DMS53 (cell line): ENCODE measurements at regions not wholly inside any gene's neighbourhood (a gene's known extent, or its start where the extent isn't known, plus 50 kb on each side); places are given as distances from the start of the nearest gene placed in this dataset.
A peak's percentile ranks its signal among the peaks of the same experiment; 100 is the strongest.

Experiments
- DNase-seq: peaks from one replicate; lab custom pipeline; 2025; lab: John Stamatoyannopoulos, UW

DNA sequence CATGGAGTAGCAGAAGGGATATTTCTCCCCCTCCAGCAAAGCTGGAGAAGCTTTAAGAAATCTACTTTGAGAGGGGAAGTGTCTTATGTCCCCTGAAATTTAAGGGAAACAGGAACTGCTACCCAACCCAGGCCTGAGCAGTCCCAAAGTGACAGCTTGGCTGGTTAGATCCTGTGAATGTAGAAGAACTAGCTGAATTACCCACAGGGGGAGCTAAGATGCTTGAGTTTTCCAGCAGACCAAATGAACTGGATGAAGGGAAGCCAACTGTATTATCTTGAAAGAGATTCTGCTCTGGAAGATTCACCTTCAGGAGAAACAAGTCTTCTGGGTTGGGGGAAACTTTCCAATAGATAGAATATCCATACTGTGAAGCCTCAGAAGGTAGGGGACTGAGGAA, 303.3 kb upstream of the MMS22L start:
- peak; percentile 30 for DNase-seq

- no peak for DNase-seq
Observed at GRCh38 chr6:97591955-97592354, 308.9 kb upstream of the MMS22L start.

GRCh38 chr6:97594844-97595243, 311.8 kb upstream of the MMS22L start:
- DNase-seq, result no peak

DNA sequence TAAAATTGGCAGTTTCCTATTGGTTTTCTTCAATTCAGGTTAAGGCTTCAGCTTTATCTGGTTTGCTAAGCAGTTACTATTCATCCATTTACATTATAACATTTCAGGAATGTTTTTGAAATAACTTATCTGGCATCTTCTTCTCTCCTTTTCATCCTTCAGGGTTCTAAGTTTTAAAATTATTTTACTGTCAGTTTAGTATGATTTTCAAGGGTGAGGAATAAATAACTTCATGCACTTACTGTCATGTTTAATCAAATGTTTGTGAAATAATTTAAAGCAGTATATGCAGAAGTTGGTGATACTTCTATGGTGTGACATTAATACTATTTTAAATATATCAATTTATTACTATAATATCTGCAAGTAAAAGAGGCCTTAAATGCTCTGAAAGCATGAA, 338.1 kb upstream of the MMS22L start:
- no peak for DNase-seq

DNA sequence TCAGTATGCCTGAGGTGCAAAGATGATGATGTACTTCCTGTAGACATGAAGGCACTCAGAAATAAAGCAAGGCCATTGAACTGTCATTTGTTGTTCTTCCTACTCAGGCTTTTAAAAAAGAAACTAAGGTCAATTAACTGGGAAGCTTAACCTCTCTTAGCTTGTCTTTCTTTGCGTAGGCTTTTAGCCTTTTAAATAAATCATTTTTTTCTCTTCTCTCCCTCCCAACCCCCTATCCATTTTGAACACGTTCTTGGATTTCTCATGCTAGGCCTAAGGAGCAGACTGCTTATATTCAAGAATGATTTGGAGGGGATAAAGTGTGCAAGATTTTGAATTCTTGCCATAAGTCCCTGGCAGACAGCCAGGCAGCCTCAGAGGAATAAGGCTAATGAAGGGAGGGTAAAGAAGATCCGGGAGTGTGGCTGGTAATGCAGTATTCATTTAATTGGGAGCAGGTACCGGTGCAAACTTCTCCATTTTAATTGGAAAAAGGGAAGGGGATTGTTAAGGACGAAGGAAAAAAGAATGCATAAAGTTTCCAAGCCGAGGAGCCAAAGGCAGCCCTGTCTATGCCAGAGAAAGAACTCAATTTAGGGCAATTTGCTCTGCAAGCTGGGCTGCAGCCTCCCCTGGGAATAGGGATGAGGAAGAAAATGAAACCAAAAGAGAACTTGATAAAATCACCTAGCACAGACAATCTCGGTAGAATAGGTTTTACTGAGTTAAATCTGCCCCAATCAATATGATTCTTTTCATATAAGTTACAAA, 343.8 kb upstream of the MMS22L start:
- peak; percentile 43 for DNase-seq

GRCh38 chr6:97629180-97629579, 346.2 kb upstream of the MMS22L start:
- DNase-seq, result no peak

GRCh38 chr6:97630604-97631003, 347.6 kb upstream of the MMS22L start:
- DNase-seq, result no peak

- DNase-seq, result no peak
Observed at GRCh38 chr6:97632341-97632740, 349.3 kb upstream of the MMS22L start.

DNA sequence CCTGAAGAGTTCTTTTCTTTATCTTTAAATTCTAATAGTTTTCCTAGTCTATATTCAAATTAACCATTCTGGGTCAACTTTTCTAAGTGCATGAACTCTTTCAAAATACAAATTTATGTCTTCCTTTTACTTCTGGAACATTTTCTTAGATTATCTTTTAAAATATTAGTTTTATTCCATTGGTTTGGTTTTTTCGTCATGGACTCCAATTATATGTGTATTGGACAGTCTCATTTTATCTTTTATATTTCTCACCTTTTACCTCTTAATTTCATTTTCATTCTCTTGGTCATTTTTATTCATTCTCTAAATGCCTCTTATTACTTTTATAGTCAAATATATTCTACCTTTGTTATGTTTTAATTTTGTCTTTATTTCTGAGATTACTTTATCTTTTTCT, 356.7 kb upstream of the MMS22L start:
- no peak for DNase-seq

DNA sequence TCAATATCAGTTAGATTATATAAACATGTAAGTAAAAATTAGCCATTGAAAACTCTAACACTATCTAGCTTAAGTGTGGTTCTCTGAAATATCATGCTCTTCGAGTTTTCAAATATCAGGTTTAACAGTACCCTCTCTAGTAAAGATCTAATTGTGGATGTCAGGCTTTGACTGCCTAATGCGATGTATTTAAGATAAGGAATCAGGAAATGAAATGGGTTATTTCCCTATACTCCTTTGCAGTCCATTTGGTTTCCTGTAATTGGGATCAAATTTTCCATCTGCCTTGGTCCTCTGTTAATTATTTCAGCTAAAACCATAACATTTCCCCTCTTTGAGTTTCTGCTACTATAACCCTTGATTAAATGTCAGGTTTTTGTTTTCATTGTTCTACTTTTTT, 361.3 kb upstream of the MMS22L start:
- DNase-seq, result no peak

GRCh38 chr6:97645757-97646156, 362.7 kb upstream of the MMS22L start:
- DNase-seq, result no peak

DNA sequence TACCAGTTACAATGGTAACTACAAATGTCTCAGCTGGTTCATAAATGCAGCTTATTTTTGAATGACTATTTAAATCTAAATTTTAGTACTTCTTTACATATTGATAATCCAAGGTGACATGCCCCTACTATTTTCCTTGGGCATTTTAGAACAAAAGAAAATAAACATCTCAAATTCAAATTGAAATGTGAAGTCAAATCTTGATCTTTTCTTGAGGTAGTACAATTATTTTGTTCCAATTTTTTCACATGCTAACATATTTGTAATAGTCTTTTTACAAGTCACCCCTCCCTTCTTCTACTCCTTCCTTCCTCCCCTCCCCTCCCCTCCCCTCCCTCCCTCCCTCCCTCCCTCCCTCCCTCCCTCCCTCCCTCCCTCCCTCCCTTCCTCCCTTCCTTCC, 370.1 kb upstream of the MMS22L start:
- no peak for DNase-seq

- DNase-seq, result no peak
Observed at GRCh38 chr6:97653517-97653916, 370.5 kb upstream of the MMS22L start.

DNA sequence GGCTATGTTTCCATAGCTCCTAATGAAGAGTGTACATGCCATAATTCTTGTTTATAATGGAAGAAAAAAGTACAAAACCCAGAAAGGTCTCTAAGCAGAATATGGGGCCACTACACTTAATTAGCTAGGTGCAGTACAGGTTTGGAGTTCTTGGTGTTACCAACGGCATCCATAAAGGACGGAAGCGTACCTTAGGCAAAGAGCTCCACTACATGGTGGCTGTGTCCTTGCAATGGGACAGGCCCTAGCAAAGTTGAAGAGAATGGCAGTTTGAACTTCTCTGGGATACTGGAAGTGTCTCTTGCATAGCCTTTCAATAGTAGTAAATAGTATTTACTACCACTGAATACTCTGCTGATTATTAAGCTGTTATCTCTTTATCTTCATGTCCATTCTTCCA, 371.7 kb upstream of the MMS22L start:
- DNase-seq, result no peak

DNA sequence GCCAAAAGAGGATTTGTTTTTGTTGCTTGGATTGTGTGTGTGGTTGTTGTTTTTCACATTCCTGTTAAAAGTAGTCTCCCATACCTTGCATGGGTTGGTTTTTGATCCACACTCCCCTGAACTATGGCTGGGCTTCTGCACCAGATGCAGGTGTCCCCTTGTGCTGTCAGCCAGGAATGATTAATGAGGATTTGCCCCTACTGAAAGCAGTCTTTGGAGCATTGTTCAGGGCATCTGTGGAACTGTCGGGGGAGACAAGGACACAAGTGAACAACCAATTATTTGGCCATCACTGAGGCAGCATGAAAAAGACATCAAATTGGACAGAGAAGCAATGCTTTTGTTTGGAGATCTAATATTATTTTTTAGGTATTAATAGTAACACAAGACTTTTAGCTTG, 373.2 kb upstream of the MMS22L start:
- no peak for DNase-seq

- no peak for DNase-seq
Observed at GRCh38 chr6:97656706-97657350, 373.8 kb upstream of the MMS22L start.

- DNase-seq, result no peak
Observed at GRCh38 chr6:97658090-97658489, 375.1 kb upstream of the MMS22L start.

GRCh38 chr6:97663252-97663651, 380.2 kb upstream of the MMS22L start:
- no peak for DNase-seq

DNA sequence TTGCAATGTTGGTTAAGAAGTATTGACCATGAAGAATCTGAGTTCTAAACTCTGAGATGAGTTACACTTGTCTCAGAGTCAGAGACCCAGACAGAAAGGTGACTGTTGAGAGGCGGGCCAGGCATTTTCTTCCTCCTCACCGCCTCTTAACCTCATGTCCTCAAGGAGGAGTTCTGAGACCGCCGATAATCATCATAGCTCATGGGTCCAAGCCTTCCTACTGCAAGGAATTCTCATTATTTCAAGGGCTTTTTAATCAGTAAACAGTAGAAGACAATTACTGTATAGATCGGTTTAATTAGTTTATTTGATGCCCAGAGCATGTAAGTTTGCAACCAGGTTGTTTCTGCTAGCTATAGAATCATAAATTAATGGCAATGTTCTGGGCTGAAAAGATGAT, 382.4 kb upstream of the MMS22L start:
- DNase-seq, result no peak

DNA sequence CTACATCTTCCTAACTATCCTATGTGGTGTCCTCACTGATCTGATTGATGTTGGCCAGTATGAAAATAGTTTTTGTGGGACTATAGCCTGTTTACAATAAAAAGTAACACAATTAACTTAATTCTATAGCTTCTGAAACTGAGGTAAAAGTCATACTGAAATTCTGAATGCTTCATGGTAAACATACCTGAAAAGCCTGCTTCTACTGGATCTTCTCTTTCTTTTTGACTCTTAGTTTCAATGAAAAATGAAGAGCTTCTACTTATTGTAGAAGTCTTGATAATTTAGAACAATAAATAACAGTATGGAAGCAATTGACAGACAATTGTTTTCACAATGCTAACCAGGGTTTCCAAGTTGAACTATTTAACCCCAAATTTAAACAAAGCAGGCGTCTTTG, 383.9 kb upstream of the MMS22L start:
- DNase-seq, result no peak

DNA sequence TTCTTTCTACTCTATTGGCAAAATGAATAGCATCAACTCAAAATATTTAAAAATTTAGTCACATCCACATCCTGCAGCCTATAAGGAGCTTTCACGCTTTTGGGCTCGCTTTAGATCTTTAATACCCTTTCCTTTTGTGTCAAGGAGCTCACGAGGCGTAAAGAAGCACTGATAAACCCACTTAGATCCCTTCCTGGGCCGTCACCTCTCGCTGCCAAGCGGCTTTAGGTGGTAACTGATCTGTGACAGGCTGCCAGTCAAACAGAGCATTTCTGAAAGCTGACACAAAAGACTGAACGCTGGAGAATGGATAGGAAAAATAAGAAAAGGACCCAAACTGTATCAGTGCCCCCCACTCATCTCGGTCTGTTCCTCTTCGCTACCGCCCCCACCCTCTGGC, 385.7 kb upstream of the MMS22L start:
- DNase-seq, result peak; percentile 70

DNA sequence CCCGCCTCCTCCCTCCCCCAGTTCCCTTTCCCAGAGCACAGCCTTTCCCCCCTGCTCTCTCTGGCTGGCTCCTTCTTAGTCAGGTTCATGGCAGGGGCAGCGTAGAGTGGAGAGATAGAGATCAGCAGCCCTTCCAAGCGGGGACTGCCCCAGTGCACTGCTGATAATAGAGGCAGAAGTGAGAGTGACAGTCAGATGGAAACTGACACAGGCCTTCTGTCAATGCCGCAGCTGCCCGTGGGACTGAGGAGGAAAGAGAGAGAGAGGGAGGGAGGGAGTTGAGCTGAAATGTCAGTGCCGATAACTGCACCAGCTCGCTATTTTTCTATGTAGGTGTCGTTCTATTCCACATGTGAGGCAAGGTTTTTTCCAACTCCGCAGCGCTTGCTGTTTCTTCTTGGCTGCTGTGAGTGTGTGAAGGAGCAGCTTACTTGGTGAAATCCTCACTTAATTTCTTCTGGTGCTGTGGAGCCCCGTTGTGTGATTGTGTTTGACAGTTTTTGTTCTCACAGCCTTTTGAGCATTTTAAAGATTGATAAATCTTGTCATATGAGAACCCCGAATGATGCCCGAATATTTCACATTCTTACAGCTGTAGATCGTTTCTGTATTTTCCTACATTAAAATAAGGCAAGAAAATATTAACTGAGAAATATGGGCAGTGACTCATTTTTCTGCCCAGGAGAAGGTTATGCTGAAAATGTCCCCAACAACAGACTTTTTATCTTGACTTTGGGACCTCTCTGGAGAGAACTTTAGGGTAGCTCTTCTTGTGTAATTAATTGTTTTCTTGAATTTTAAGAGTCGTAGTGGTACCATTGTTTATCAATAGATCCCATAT, 386.4 kb upstream of the MMS22L start:
- DNase-seq, result peak; percentile 64

- DNase-seq, result no peak
Observed at GRCh38 chr6:97674802-97675201, 391.8 kb upstream of the MMS22L start.
